22Rv1 (cell line): ENCODE measurements at regions not wholly inside any gene's neighbourhood (a gene's known extent, or its start where the extent isn't known, plus 50 kb on each side); places are given as distances from the start of the nearest gene placed in this dataset.

Source experiments
- ZFX ChIP-seq: fragments of 450-650 bp; IDR thresholded peaks from 2 replicates; pipeline ENCODE4 v1.6.1; 2017; ENCODE audit warnings: antibody characterized with exemption, borderline replicate concordance
- TF ChIP-seq, protein P1 (sequence below): fragments of 450-650 bp; IDR thresholded peaks from 2 replicates; pipeline ENCODE4 v1.5.1; 2017; ENCODE audit warnings: mild to moderate bottlenecking

DNA sequence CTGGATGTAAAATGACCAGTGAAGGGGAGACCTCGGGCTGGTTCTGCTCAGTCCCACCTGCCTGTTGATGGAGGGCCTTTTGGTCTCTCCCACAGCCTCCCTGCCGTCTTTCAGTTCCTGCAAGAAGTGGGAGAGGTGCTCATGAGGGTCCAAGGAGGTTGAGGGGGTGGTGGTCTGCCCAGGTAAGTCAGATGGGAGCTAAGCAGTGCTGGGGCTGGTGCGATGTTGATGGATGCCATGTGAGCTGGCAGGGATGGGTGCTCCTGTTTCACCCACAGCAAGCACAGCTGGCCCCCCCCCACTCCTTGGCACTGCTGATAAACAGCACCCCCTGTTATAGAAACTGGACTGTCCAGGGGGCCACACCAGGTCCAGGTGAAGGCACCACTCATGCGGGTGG lies 145.6 kb downstream of the NSG2 start:
- TF ChIP-seq, protein P1, sequence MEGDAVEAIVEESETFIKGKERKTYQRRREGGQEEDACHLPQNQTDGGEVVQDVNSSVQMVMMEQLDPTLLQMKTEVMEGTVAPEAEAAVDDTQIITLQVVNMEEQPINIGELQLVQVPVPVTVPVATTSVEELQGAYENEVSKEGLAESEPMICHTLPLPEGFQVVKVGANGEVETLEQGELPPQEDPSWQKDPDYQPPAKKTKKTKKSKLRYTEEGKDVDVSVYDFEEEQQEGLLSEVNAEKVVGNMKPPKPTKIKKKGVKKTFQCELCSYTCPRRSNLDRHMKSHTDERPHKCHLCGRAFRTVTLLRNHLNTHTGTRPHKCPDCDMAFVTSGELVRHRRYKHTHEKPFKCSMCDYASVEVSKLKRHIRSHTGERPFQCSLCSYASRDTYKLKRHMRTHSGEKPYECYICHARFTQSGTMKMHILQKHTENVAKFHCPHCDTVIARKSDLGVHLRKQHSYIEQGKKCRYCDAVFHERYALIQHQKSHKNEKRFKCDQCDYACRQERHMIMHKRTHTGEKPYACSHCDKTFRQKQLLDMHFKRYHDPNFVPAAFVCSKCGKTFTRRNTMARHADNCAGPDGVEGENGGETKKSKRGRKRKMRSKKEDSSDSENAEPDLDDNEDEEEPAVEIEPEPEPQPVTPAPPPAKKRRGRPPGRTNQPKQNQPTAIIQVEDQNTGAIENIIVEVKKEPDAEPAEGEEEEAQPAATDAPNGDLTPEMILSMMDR: no peak
- no peak for TF ChIP-seq ZFX
